A673 (cell line): ENCODE measurements at regions not wholly inside any gene's neighbourhood (a gene's known extent, or its start where the extent isn't known, plus 50 kb on each side); places are given as distances from the start of the nearest gene placed in this dataset.

ENCODE experiments used
- BruUV-seq: library from RNA; stranded (reverse); fragments of 400-500 nt; replicated peaks from 2 replicates; lab custom pipeline; 2021; lab: Mats Ljungman, UMichigan
- CTCF ChIA-PET: fragments of 300-600 bp; sonication (Branson Sonifier 250); formaldehyde crosslinking; loops from one replicate; lab custom pipeline; 2022; ENCODE audit warnings: antibody characterized with exemption; lab: Charles Lee
- POLR2A ChIA-PET: fragments of 300-600 bp; sonication (Branson Sonifier 250); formaldehyde crosslinking; loops from one replicate; lab custom pipeline; 2022; ENCODE audit warnings: antibody characterized with exemption; ENCODE audit not compliant: low non-redundant PET; lab: Charles Lee
- DNase-seq: peaks from one replicate; pipeline ENCODE4 v3.0.0-alpha.2; 2015; ENCODE audit warnings: low spot score
- H3K27ac ChIP-seq: fragments of 200-600 bp; sonication (generic); 2 replicates; pipeline ENCODE4 v1.5.1; 2016; ENCODE audit warnings: mixed run types, low read depth, mild to moderate bottlenecking, mixed read lengths, antibody characterized with exemption, low read length; ENCODE audit not compliant: poor library complexity, severe bottlenecking
- H3K27me3 ChIP-seq: fragments of 200-600 bp; sonication (generic); replicated peaks from 2 replicates; pipeline ENCODE4 v1.6.1; 2017; ENCODE audit warnings: mixed run types, low read depth, mild to moderate bottlenecking, mixed read lengths, antibody characterized with exemption, low read length; ENCODE audit not compliant: insufficient read depth, poor library complexity
- H3K36me3 ChIP-seq: fragments of 200-600 bp; sonication (generic); 2 replicates; pipeline ENCODE4 v1.6.1; 2016; ENCODE audit warnings: mixed run types, mild to moderate bottlenecking, mixed read lengths, antibody characterized with exemption, low read length; ENCODE audit not compliant: insufficient read depth, poor library complexity, severe bottlenecking
- H3K4me1 ChIP-seq: fragments of 200-600 bp; sonication (generic); 2 replicates; pipeline ENCODE4 v1.6.1; 2017; ENCODE audit warnings: mixed run types, mild to moderate bottlenecking, mixed read lengths, antibody characterized with exemption, low read length; ENCODE audit not compliant: insufficient read depth, poor library complexity, severe bottlenecking
- H3K4me3 ChIP-seq: fragments of 200-600 bp; sonication (generic); 2 replicates; pipeline ENCODE4 v1.5.1; 2016; ENCODE audit warnings: low read depth, mixed run types, mild to moderate bottlenecking, mixed read lengths, low read length; ENCODE audit not compliant: poor library complexity, severe bottlenecking
- H3K9me3 ChIP-seq: fragments of 200-600 bp; sonication (generic); 2 replicates; pipeline ENCODE4 v1.6.1; 2016; ENCODE audit warnings: mixed run types, low read depth, mild to moderate bottlenecking, mixed read lengths, antibody characterized with exemption, low read length; ENCODE audit not compliant: poor library complexity, severe bottlenecking
- CTCF ChIP-seq: fragments of 300-800, 200-600 bp; sonication (generic); conservative IDR thresholded peaks from 2 replicates; pipeline ENCODE4 v1.5.1; 2017; ENCODE audit warnings: low read depth, mild to moderate bottlenecking, antibody characterized with exemption, low read length, moderate library complexity, mixed read lengths
- EZH2 ChIP-seq: fragments of 200-600 bp; sonication (generic); IDR thresholded peaks from 2 replicates; pipeline ENCODE4 v1.6.1; 2017; ENCODE audit warnings: borderline replicate concordance, low read depth, mild to moderate bottlenecking, mixed read lengths, antibody characterized with exemption, low read length; ENCODE audit not compliant: poor library complexity, severe bottlenecking
- intact Hi-C: fragments of 100-400 bp; cut with micrococcal nuclease; formaldehyde crosslinking; loops from one replicate; pipeline ENCODE4 v1.10.0; 2022; ENCODE audit not compliant: unreplicated experiment

- CTCF ChIA-PET = no interaction called here
- no peaks in the 10 kb centered on the region for H3K36me3 ChIP-seq
- peaks cover 14% of the 10 kb centered on the region for H3K27me3 ChIP-seq
- intact Hi-C loops = no loop called here
- POLR2A ChIA-PET = no interaction called here
- no peak overlapping the region for H3K27ac ChIP-seq
- no peaks in the 10 kb centered on the region for H3K4me1 ChIP-seq
- no peak for TF ChIP-seq EZH2
- no peak for TF ChIP-seq CTCF
- no peak overlapping the region for H3K4me3 ChIP-seq
- BruUV-seq = no TSS peak
- H3K9me3 ChIP-seq = no peaks in the 10 kb centered on the region
- no peak for DNase-seq
These were observed 52.5 kb upstream of the VSTM5 start for GRCh38 chr11:93902921-93903320.

GRCh38 chr11:93903989-93904388 lies 53.6 kb upstream of the VSTM5 start:
- Histone ChIP-seq H3K27me3 (peaks cover 14% of the 10 kb centered on the region), H3K4me3 (no peak overlapping the region), H3K27ac (no peak overlapping the region), H3K4me1 (no peaks in the 10 kb centered on the region), H3K9me3 (no peaks in the 10 kb centered on the region), H3K36me3 (no peaks in the 10 kb centered on the region)
- CTCF ChIA-PET = no interaction called here
- POLR2A ChIA-PET = no interaction called here
- TF ChIP-seq EZH2 = no peak
- TF ChIP-seq CTCF = no peak
- intact Hi-C loops = no loop called here
- no peak for DNase-seq
- BruUV-seq = no TSS peak

DNA sequence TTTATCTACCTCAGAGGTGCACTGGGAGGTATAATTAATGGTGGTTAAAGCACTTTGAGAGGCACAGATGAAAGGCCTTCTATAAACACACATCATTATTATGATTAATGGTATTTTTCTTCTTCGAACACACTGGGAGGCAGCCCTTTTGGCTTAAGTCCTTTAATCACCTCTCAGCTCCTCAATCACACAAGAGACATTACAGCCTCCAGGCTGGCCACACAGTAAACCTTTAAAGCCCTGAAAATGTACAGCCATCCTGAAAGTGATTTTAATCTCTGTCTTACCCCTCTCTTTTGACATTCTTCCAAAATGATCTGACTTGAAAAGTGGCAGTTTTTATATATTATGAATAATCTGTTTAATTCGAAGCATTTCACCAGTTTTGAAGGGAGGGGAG lies 54.3 kb upstream of the VSTM5 start:
- intact Hi-C loops = no loop called here

More for the DNA sequence above, 54.3 kb upstream of the VSTM5 start:
- Histone ChIP-seq H3K27me3 (peaks cover 14% of the 10 kb centered on the region), H3K9me3 (no peaks in the 10 kb centered on the region), H3K27ac (no peak overlapping the region), H3K36me3 (no peaks in the 10 kb centered on the region), H3K4me1 (no peaks in the 10 kb centered on the region), H3K4me3 (no peak overlapping the region)
- ChIA-PET CTCF (no interaction called here), POLR2A (no interaction called here)
- no peak for TF ChIP-seq CTCF
- TF ChIP-seq EZH2 = no peak
- no TSS peak for BruUV-seq
- DNase-seq = no peak
